HG02678 (cell line): ENCODE measurements at regions not wholly inside any gene's neighbourhood (a gene's known extent, or its start where the extent isn't known, plus 50 kb on each side); places are given as distances from the start of the nearest gene placed in this dataset.

ENCODE experiments used
- ATAC-seq: cut with Tn5 transposase; IDR thresholded peaks from one replicate; pipeline ENCODE4 v1.9.1; 2021; ENCODE audit warnings: mild to moderate bottlenecking, moderate library complexity; ENCODE audit not compliant: unreplicated experiment

GRCh38 chr10:113252650-113253618 lies 299.9 kb upstream of the HABP2 start:
- ATAC-seq: no peak

DNA sequence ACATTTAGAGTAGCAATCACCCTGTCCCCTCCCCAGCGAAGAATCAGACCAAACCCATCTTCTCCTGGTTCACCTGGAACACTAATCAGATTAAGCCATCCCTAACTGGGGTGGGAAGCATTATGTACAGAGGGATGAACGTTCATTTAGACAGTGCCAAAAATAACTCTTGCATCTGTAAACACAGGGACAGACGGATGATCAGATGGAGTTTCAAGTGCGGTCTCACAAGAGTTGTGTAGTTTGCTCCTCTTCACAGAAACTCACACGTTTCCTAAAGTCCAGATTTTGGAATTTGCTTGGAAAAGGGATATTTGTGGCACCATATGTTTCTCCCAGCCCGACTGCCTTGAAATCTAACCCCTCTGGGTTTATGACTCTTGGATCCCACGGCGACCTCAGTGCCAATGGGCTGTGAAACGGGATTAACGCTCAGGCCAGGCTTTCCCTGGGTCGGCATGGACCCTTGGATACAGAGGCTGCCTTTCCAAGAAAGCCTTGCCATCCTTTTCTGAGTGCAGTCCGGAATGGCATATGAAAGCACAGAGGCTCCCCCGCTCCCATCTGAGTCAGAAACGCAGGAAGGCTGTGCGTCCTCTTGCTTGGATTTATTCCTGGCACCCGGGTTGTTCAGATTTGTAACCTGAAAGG lies 293.2 kb upstream of the HABP2 start:
- ATAC-seq: no peak

GRCh38 chr10:113261161-113261560 lies 291.7 kb upstream of the HABP2 start:
- ATAC-seq: no peak

GRCh38 chr10:113261611-113262091 lies 291.2 kb upstream of the HABP2 start:
- ATAC-seq: no peak

DNA sequence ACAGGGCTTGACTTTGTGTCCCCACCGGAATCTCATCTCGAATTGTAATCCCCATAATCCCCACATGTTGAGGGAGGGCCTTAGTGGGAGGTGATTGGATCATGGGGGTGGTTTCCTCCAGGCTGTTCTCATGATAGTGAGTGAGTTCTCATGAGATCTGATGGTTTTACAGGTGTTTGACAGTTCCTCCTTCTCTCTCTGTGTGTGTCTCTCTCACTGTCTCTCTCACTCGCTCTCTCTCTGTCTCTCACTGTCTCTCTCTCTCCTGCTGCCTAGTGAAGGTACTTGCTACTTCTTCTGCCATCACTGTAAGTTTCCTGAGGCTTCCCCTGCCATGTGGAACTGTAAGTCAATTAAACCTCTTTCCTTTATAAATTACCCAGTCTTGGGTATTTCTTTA lies 289.8 kb upstream of the HABP2 start:
- no peak for ATAC-seq

GRCh38 chr10:113264333-113265131 lies 288.3 kb upstream of the HABP2 start:
- ATAC-seq: no peak

DNA sequence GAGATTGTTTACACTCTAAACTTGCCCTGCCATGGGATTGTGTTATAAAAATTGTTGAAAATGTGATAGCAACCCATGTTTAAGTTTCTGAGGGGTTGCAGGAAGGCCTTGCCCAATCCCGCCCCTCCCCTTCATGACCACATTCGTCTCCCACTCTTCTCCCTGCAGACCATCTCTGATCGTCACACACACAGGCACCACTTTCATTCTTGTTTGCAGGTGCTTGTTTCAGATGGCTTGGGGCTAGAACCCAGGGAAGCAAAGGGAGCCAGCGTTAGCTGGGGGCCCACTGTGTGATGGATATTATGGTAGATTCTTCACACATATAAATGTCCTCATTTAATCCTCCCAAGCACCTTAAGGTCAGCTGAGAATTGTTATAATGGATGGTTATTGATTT lies 286.7 kb upstream of the HABP2 start:
- no peak for ATAC-seq

DNA sequence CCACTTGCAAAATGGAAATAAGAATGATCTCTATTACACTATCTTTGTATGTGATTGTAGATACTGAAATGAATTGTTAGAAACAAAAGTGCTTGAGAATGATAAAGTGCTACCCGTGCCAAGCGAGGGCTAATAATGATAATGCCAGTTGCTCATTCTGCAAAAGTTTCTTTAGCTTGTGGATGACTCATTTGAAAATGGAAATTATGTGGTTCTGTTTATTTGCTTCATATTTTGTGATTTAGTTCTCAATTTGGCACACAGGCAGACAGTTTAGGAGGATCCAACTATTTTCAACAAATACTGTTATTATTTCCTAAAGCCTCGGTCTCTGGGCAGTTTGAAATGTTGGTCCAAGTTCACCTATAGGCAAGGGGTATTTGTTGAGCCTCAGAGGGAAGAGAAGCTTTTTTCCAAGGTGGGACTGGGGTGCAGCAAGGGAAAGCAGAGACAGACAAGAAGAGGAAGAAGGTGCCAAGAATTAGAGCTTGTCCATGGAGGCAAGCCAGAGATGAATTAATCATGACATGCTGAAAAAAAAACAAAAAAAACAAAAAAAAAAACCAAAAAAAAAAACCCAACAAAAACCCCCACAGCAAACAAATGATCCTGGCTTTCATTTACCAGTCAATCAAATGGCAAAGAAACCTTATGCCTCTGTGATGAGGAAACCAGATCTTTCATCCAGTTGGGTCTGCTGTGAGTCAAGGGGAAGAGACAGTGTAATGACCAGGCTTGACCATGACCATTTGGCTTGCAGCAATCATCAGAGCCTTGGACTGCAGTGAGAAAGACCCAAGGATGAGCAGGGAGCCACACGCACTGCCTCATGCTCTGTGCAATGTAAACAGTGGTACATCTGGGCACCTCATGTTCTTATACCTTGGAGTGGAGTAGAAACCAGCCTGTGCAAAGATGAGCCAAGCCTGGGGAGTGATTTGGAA lies 285.0 kb upstream of the HABP2 start:
- no peak for ATAC-seq

- no peak for ATAC-seq
These were observed 283.5 kb upstream of the HABP2 start for GRCh38 chr10:113269333-113269732.

DNA sequence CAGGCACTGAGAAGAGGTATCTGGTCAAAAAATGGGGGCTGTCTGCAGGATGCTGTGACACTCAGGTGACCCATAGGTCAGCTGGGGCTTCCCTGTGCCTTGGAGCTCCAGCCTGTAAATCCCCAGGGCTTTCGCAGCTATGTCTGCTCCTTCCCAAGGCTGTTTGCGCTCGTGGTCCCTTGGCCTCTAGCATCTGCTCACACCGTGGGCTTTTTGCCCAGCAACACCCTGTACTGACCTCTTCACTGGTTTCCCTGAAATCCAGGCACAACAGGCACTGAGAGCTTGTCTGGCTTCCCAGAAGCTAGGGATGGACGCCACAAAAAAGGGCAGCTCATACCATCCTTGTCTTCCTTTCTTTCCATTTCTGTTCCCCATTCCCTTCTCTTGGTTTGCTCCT lies 280.3 kb upstream of the HABP2 start:
- ATAC-seq: no peak

DNA sequence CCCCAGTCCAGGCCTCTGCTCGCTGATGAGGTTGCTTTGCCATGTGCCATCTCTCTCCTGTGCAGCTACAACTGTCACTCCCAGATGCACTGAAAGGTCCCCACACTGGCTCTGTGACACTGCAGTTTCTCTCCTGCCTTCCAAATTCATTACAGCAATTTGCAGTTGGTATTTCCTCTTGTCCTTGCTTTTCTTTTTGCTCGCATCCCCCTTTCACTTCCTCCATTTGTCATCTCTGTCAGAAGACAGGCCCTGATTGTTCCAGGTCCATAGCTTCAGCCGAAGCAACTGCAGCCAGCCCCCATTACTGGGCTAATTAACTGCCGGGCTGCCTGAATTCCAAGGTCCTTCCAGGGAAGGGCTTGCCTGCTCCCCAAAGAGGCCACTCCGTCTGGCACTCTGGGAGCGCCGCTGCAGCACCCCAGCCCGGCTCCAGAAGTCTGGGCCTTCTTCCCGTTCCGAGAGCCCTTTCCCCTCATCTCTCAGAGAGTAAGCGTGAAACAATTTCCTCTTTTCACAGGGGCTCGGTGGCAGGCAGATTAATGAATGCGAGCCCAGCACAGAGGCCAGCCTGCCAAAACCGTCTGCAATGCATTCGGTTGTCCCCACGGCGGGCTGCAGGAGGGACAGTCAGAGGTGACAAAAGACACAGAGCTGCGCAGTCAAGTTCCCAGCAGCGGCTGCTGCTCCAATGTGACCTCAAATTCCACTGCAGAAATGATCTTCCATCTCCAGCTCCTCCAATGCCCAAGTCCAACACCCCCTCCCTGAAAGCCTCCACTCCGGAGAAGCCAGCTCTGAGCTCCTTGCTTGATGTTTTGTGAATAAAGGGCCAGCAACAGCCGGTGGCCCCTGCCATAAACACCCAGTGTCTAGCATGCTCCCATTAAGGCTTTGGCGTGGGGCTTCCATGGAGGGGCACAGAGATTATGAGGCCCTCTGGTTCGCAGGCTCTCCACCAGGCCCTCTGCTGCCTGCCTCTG lies 279.4 kb upstream of the HABP2 start:
- no peak for ATAC-seq

- ATAC-seq: no peak
These were observed 278.6 kb upstream of the HABP2 start for GRCh38 chr10:113274176-113274829.

DNA sequence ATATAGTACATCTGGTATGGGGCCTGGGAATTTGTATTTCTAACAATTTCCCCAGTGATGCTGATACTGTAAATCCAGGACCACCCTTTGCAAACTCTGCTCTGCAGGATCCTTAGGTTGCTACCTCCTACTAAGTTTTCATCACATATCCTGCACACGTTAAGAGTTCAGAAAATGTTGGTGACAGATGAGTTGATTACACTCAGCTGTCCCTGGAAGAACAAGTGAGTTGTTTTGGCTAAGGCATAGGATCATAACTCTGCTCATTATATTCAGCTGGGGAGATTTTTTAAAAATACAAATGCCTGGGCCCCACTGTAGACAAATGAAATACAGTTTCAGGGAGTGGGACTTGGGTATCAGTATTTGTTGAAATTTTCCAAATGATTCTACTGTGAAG lies 274.6 kb upstream of the HABP2 start:
- ATAC-seq: no peak

DNA sequence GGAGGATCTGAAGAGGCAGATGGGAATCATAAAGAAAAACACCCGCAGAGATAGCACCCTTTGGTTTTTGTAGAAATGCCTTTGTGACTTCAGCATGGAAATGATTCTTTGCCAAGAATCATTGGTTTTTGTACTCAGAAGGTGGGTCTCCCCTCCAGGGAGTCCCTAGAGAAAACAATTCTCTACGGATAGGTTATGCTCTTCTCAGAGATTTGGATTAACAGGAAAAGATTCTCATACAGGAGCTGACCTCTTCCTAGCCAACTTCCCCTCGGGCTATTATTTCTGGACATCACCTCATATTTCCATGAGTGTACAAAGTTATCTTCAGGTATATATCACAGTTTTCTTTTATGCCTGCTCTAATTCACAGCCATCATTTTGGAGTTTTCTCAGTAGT lies 274.2 kb upstream of the HABP2 start:
- ATAC-seq: no peak

GRCh38 chr10:113279262-113279661 lies 273.6 kb upstream of the HABP2 start:
- no peak for ATAC-seq

GRCh38 chr10:113282564-113282963 lies 270.3 kb upstream of the HABP2 start:
- no peak for ATAC-seq

- no peak for ATAC-seq
These were observed 269.7 kb upstream of the HABP2 start for GRCh38 chr10:113283189-113283588.

DNA sequence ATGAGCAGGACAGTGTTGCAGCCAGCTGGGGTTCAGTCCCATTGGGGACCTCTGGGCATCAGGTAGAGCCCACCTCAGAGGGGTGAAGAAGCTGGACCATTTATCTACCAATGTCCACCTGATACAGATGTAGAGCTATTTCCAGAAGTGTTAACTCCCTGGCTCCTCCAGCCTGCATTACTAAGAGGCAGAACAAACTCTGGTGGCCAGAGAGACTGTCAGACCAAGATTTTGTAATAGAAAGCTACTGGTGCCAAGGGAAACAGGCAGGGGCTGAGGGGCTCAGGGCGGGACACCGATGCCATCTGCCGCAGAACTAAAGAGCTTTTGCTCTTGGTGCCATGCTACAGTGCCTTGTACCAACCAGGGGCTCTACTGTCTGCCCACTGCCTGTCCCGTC lies 268.2 kb upstream of the HABP2 start:
- ATAC-seq: no peak
